ENCODE measurements at regions not wholly inside any gene's neighbourhood (a gene's known extent, or its start where the extent isn't known, plus 50 kb on each side); places are given as distances from the start of the nearest gene placed in this dataset.

GRCh38 chr4:111464251-111465045 is 680.8 kb upstream of the FAM241A start:
- DNase-seq = no peak
- no peak for TF ChIP-seq CTCF (IDR thresholded peaks at IDR 0.05; ENCODE audit: low read depth, low read length)
- Histone ChIP-seq H3K36me3 (no peaks in the 10 kb centered on the region), H3K27me3 (ENCODE audit: insufficient read depth, low read depth, severe bottlenecking) (peaks cover 26% of the 10 kb centered on the region), H3K4me3 (ENCODE audit: low read depth, low read length) (no peak overlapping the region), H3K27ac (no peak overlapping the region), H3K9me3 (ENCODE audit: severe bottlenecking) (peaks cover 3% of the 10 kb centered on the region)

GRCh38 chr4:111466811-111467604 is 678.2 kb upstream of the FAM241A start:
- Histone ChIP-seq H3K4me3 (ENCODE audit: low read depth, low read length) (no peak overlapping the region), H3K9me3 (ENCODE audit: severe bottlenecking) (peaks cover 3% of the 10 kb centered on the region), H3K27ac (no peak overlapping the region), H3K36me3 (no peaks in the 10 kb centered on the region), H3K27me3 (ENCODE audit: insufficient read depth, low read depth, severe bottlenecking) (peaks cover 31% of the 10 kb centered on the region)
- DNase-seq = no peak
- no peak for TF ChIP-seq CTCF (IDR thresholded peaks at IDR 0.05; ENCODE audit: low read depth, low read length)

- H3K27me3 ChIP-seq (ENCODE audit: insufficient read depth, low read depth, severe bottlenecking) = peaks cover 9% of the 10 kb centered on the region
- peak; percentile 42 for DNase-seq
- TF ChIP-seq CTCF (IDR thresholded peaks at IDR 0.05; ENCODE audit: low read depth, low read length) = peak; percentile 66
- H3K36me3 ChIP-seq = no peaks in the 10 kb centered on the region
- H3K4me3 ChIP-seq (ENCODE audit: low read depth, low read length) = no peak overlapping the region
- no peaks in the 10 kb centered on the region for H3K9me3 ChIP-seq (ENCODE audit: severe bottlenecking)
- H3K27ac ChIP-seq = no peak overlapping the region
Measured at GRCh38 chr4:111475001-111475400, 670.3 kb upstream of the FAM241A start.

GRCh38 chr4:111475666-111476065 is 669.6 kb upstream of the FAM241A start:
- no peaks in the 10 kb centered on the region for H3K9me3 ChIP-seq (ENCODE audit: severe bottlenecking)
- H3K27me3 ChIP-seq (ENCODE audit: insufficient read depth, low read depth, severe bottlenecking) = peaks cover 11% of the 10 kb centered on the region
- no peak for TF ChIP-seq CTCF (IDR thresholded peaks at IDR 0.05; ENCODE audit: low read depth, low read length)
- no peak overlapping the region for H3K4me3 ChIP-seq (ENCODE audit: low read depth, low read length)
- H3K27ac ChIP-seq = no peak overlapping the region
- no peaks in the 10 kb centered on the region for H3K36me3 ChIP-seq
- no peak for DNase-seq

- H3K27ac ChIP-seq = no peak overlapping the region
- H3K36me3 ChIP-seq = no peaks in the 10 kb centered on the region
- DNase-seq = no peak
- H3K4me3 ChIP-seq (ENCODE audit: low read depth, low read length) = no peak overlapping the region
- peaks cover 29% of the 10 kb centered on the region for H3K27me3 ChIP-seq (ENCODE audit: insufficient read depth, low read depth, severe bottlenecking)
- no peak for TF ChIP-seq CTCF (IDR thresholded peaks at IDR 0.05; ENCODE audit: low read depth, low read length)
- H3K9me3 ChIP-seq (ENCODE audit: severe bottlenecking) = no peaks in the 10 kb centered on the region
Measured at GRCh38 chr4:111480510-111480909, 664.7 kb upstream of the FAM241A start.

Measured in WERI-Rb-1 (cell line).